ENCODE measurements at regions not wholly inside any gene's neighbourhood (a gene's known extent, or its start where the extent isn't known, plus 50 kb on each side); places are given as distances from the start of the nearest gene placed in this dataset.

- TF ChIP-seq YY1 (IDR thresholded peaks at IDR 0.05; ENCODE audit: low read depth) (no peak), NFIC (IDR thresholded peaks at IDR 0.05) (no peak), EP300 (IDR thresholded peaks at IDR 0.05; ENCODE audit: borderline replicate concordance) (no peak), RAD21 (IDR thresholded peaks at IDR 0.05; ENCODE audit: low read depth) (no peak), TCF12 (IDR thresholded peaks at IDR 0.05; ENCODE audit: low read depth) (no peak), EGR1 (IDR thresholded peaks at IDR 0.05) (no peak), REST (IDR thresholded peaks at IDR 0.05; ENCODE audit: low read depth) (no peak), TEAD4 (IDR thresholded peaks at IDR 0.05) (no peak), TAF1 (IDR thresholded peaks at IDR 0.05; ENCODE audit: low read depth) (no peak), USF1 (IDR thresholded peaks at IDR 0.05) (no peak), FOXM1 (IDR thresholded peaks at IDR 0.05; ENCODE audit: borderline replicate concordance, low read depth) (no peak), CEBPB (IDR thresholded peaks at IDR 0.05) (no peak), CREB1 (IDR thresholded peaks at IDR 0.05; ENCODE audit: low read depth) (no peak)
- TF ChIP-seq, protein P1, sequence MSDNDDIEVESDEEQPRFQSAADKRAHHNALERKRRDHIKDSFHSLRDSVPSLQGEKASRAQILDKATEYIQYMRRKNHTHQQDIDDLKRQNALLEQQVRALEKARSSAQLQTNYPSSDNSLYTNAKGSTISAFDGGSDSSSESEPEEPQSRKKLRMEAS (IDR thresholded peaks at IDR 0.05) = no peak
These were observed 59.0 kb upstream of the EN2 start for GRCh38 chr7:155398944-155399343.
